Testis (tissue), 2 donors: ENCODE measurements at regions not wholly inside any gene's neighbourhood (a gene's known extent, or its start where the extent isn't known, plus 50 kb on each side); places are given as distances from the start of the nearest gene placed in this dataset.
"Not testable (repeated sequence)": the region's sequence is repeated elsewhere in the genome, so short reads cannot be mapped to it uniquely, and the experiment has no call there.

Experiments
- DNase-seq: peaks from one replicate; pipeline ENCODE4 v3.0.0-alpha.2; 2019
- H3K27ac ChIP-seq, 2 donors: fragments of 200-600 bp; sonication (generic); one replicate each; pipeline ENCODE4 v1.5.1; 2019
- H3K27me3 ChIP-seq: fragments of 200-600 bp; sonication (generic); one replicate; pipeline ENCODE4 v1.5.1; 2019
- H3K36me3 ChIP-seq: fragments of 200-600 bp; sonication (generic); one replicate; pipeline ENCODE4 v1.5.1; 2017; ENCODE audit warnings: low read depth; ENCODE audit errors: missing control alignments
- H3K4me1 ChIP-seq: fragments of 200-600 bp; sonication (generic); one replicate; pipeline ENCODE4 v1.5.1; 2019
- H3K4me3 ChIP-seq, 2 donors: fragments of 200-600 bp; sonication (generic); one replicate each; pipeline ENCODE4 v1.5.1; 2017 to 2019
- H3K9me3 ChIP-seq: fragments of 200-600 bp; sonication (generic); one replicate; pipeline ENCODE4 v1.5.1; 2017
- CTCF ChIP-seq, 3 experiments: fragments of 450-650 bp in 2 of 3; fragments of 200-600 bp in 1 of 3; sonication (generic) in 1 of 3; IDR thresholded peaks; one replicate each; pipeline ENCODE4 v1.5.1; 2016 to 2019; ENCODE audit warnings: antibody characterized with exemption in 3 of 3, mild to moderate bottlenecking in 2 of 3, moderate library complexity in 1 of 3
- POLR2A ChIP-seq: fragments of 450-650 bp; IDR thresholded peaks from one replicate; pipeline ENCODE4 v1.6.1; 2017; ENCODE audit warnings: antibody characterized with exemption, mild to moderate bottlenecking, moderate library complexity
- WGBS, 2 donors: methylation state at CpG; one replicate each; pipeline ENCODE4 v1.1.5; 2018; 5-methylcytosine and 5-hydroxymethylcytosine counted together
- intact Hi-C: fragments of 100-400 bp; cut with DNase I; formaldehyde crosslinking; loops from one replicate; pipeline ENCODE4 v1.15.1; 2023; ENCODE audit warnings: low total_unique reads

DNA sequence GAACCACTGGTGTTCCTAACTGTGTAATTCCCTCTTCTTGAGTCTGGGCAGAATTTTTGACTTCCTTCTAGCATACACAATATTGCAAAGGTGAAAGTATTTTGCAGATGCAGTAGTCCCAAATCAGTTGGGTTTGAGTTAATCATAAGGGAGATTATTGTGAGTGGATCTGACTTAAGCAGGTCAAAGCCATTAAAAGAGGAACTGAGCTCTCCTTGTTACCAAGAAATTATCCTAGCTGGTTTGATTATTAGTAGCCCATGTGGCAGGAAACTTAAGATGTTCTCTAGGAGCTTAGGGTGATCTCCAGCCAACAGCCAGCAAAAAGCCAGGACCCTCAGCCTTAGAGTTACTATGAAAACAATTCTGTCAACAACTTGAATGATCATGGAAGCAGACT, 221.8 kb downstream of the RPIA start:
- no peak overlapping the region for H3K27ac ChIP-seq
- no peak for DNase-seq
- intact Hi-C loops, result no loop called here
- no peaks in the 10 kb centered on the region for H3K36me3 ChIP-seq
- H3K4me3 ChIP-seq, result no peak overlapping the region
- H3K27me3 ChIP-seq, result no peaks in the 10 kb centered on the region
- TF ChIP-seq POLR2A (no peak), CTCF (IDR thresholded peaks at IDR 0.05) (no peak)
- H3K4me1 ChIP-seq, result no peaks in the 10 kb centered on the region
- H3K9me3 ChIP-seq, result no peaks in the 10 kb centered on the region

GRCh38 chr2:88919087-88919738, 227.7 kb downstream of the RPIA start:
- Histone ChIP-seq H3K36me3 (no peaks in the 10 kb centered on the region), H3K4me1 (no peaks in the 10 kb centered on the region), H3K27ac (no peak overlapping the region), H3K9me3 (no peaks in the 10 kb centered on the region), H3K4me3 (no peak overlapping the region), H3K27me3 (no peaks in the 10 kb centered on the region)
- 50 to 61% methylated on average over 7 of the region's 7 CpGs for WGBS, 2 donors
- intact Hi-C loops, result no loop called here
- TF ChIP-seq CTCF (IDR thresholded peaks at IDR 0.05), result peak; percentile 17 to 54 (median 18)
- no peak for TF ChIP-seq POLR2A
- DNase-seq, result no peak

DNA sequence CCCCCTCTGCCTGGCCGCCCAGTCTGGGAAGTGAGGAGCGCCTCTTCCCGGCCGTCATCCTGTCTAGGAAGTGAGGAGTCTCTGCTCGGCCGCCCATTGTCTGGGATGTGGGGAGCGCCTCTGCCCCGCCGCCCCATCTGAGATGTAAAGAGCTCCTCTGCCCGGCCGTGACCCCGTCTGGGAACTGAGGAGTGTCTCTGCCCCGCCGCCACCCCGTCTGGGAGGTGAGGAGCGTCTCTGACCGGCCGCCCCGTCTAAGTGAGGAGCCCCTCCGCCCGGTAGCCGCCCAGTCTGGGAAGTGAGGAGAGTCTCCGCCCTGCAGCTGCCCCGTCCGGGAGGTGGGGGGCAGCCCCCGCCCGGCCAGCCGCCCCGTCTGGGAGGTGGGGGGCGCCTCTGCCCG, 228.9 kb downstream of the RPIA start:
- H3K4me3 ChIP-seq, result peak overlapping the region; percentile 17 to 19
- H3K9me3 ChIP-seq, intact Hi-C loops, DNase-seq, H3K4me1 ChIP-seq, H3K27me3 ChIP-seq, H3K27ac ChIP-seq, H3K36me3 ChIP-seq: not testable (repeated sequence)
- 72 to 80% methylated on average over 1 to 31 of the region's 31 CpGs for WGBS, 2 donors

GRCh38 chr2:88924533-88924932, 233.1 kb downstream of the RPIA start:
- Histone ChIP-seq H3K36me3 (no peaks in the 10 kb centered on the region), H3K27me3 (no peaks in the 10 kb centered on the region), H3K4me3 (no peak overlapping the region), H3K27ac (no peak overlapping the region), H3K4me1 (no peaks in the 10 kb centered on the region), H3K9me3 (no peaks in the 10 kb centered on the region)
- no peak for DNase-seq
- intact Hi-C loops, result no loop called here
- 97 to 100% methylated on average over 1 of the region's 1 CpG for WGBS, 2 donors
- no peak for TF ChIP-seq CTCF (IDR thresholded peaks at IDR 0.05)
- TF ChIP-seq POLR2A, result no peak

DNA sequence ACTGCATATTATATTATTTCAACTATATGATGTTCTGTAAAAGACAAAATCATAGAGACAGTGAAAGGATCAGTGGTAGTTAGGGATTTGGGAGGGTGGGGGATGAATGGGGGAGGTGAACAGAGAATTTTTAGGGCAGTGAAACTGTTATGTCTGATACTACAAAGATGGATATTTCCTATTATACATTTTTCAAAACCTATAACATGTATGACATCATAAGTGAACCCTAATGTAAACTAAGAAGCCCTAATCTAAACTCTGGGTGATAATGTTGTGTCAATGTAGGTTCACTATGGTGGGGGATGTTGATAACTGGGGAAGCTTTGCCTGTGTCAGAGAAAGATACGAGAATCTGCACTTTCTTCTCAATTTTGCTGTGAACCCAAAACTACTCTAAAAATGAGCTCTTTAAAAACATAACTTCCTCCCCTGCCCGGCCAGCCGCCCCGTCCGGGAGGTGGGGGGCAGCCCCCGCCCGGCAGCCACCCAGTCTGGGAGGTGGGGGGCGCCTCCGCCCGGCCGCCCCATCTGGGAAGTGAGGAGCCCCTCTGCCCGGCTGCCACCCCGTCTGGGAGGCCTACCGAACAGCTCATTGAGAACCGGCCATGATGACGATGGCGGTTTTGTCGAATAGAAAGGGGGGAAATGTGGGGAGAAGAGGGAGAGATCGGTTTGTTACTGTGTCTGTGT, 234.4 kb downstream of the RPIA start:
- TF ChIP-seq POLR2A, result no peak
- TF ChIP-seq CTCF (IDR thresholded peaks at IDR 0.05), result no peak
- Histone ChIP-seq H3K27ac (no peak overlapping the region), H3K4me3 (no peak overlapping the region), H3K27me3 (no peaks in the 10 kb centered on the region), H3K9me3 (no peaks in the 10 kb centered on the region), H3K36me3 (no peaks in the 10 kb centered on the region), H3K4me1 (no peaks in the 10 kb centered on the region)
- no peak for DNase-seq
- 88 to 92% methylated on average over 19 of the region's 19 CpGs for WGBS, 2 donors
- intact Hi-C loops, result no loop called here
